NCI-H2029 (cell line): ENCODE measurements at regions not wholly inside any gene's neighbourhood (a gene's known extent, or its start where the extent isn't known, plus 50 kb on each side); places are given as distances from the start of the nearest gene placed in this dataset.
"Not testable (repeated sequence)": the region's sequence is repeated elsewhere in the genome, so short reads cannot be mapped to it uniquely, and the experiment has no call there.

Experiments used
- DNase-seq: peaks from one replicate; lab custom pipeline; 2025; lab: John Stamatoyannopoulos, UW

DNA sequence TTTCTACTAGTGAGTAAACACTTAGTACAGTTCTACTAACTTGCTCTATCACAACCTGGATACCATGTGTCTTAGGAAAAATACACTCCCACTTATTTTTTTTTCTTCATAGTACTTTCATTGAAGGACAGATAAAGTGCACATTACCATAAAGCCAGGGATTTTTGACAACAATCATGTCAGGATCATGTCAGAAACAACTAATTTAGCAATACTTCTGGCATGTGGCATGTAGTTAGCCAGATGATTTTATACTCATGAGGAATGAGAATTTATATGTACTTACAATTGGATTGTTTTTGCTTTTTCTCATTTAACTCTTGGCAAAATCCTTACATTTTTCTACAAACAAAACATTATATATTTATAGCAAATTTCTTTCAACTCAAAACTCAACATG, 630.7 kb upstream of the GRM3 start:
- no peak for DNase-seq

DNA sequence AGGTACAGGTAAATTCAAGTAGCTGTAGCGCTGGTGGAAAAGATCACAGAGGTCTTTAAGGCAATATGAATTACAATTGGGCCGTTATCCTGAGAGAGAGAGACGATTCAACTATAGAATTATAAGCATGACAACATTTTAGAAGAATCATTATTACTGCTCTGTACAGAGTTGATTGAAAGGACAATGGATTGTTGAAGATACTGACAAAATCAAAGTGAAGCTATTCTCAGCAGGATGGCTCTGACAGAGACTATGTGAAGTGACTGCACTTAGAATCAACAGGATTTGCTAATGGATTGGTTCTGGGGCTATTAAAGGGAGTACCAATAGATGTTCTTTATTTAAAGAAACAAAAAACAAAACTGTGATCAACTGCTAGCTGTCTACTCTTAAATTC, 634.8 kb upstream of the GRM3 start:
- DNase-seq = no peak

DNA sequence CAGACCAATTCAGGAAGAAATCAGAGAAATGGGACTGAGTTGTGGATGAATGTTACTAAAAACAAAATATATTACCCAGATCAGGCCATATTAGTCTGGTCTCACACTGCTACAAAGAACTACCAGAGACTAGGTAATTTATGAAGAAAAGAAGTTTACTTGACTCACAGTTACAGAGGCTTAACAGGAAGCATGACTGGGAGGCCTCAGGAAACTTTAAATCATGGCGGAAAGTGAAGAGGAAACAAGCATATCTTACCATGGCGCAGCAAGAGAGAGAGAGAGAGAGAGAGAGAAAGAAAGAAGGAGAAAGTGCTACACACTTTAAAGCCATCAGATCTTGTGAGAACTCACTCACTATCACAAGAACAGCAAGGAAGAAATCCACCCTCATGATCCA, 636.8 kb upstream of the GRM3 start:
- no peak for DNase-seq

DNA sequence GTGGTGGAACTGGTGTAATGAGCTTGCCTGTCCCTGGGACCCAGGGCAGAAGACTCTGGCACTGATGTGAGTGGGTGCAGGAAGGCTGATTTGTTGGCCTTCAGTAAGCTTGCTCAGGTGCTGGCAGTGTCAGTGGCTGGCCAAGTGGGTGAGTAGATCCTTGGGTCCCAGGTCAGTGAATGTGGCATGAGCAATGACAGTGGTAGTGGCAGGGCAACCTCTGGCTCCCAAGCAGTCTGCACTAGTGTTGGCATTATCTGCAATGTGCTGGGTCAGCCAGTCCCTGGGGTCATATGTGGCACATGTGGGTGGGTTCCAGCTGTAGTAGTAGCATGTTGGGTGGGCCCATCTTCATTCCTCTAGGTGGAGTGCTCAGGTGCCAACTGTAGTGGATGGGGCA, 640.9 kb upstream of the GRM3 start:
- no peak for DNase-seq

DNA sequence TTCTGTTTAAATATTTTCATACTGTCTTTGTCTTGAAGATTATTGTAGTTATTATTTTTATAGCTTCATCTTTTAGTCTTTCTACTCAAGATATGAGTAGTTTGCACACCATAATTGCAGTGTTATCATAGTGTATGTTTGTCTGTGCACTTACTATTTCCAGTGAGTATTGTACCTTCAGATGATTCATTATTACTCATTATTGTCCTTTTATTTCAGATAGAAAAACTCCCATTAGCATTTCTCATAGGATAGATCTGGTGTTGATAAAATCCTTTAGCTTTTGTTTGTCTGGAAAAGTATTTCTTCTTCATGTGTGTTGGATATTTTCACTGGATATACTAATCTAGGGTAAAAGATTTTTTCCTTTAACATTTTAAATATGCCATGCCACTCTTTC, 646.2 kb upstream of the GRM3 start:
- no peak for DNase-seq

DNA sequence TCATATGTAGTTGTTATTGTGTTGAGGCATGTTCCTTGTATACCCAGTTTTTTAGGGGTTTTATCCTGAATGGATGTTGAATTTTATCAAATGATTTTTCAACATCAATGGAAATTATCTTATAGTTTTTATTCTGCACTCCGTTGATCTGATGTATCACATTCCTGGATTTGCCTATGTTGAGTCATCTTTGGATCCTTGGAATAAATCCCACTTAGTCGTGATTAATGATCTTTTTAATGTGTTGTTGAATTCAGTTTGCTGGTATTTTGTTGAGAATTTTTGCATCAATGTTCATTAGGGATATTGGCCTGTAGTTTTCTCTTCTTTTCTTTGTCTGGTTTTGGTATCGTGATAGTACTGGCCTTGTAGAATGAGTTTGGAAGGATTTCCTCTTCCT, 648.6 kb upstream of the GRM3 start:
- DNase-seq = no peak

DNA sequence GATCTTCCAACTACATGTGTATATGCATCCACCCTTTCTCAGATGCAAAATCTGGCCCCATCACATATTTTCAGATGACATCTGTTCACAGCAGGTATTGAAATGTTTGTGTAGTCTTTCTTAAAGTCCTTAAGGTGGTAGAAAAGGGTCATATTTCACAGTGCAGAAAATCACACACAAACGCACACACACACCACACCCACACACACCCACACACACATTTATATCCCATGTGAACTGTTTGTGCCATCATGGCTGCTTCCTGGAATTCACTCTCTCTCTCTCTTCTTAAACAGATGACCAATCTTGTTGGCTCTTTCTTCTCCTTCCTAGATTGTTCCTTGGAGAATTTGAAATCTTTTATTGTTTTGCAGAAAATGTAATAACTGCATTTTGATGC, 663.0 kb upstream of the GRM3 start:
- DNase-seq = no peak

DNA sequence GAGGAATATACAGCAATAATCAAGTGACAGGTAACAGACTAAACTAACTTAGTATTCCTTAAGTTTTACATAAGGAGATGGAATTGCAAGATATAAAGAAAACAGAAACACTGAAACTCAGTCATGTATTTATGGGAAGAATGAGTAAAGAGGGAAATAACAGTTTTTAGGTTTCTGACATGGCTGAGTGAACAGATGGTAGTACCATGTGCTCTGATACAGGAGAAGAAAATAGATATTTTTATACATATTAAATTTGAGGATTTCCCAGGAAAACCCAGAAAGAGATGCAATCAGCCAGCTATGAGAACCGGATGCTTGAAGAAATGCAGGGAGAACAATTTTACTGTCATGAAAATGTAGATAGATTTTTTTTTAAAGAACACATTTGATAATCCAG, 669.5 kb upstream of the GRM3 start:
- DNase-seq = no peak

DNA sequence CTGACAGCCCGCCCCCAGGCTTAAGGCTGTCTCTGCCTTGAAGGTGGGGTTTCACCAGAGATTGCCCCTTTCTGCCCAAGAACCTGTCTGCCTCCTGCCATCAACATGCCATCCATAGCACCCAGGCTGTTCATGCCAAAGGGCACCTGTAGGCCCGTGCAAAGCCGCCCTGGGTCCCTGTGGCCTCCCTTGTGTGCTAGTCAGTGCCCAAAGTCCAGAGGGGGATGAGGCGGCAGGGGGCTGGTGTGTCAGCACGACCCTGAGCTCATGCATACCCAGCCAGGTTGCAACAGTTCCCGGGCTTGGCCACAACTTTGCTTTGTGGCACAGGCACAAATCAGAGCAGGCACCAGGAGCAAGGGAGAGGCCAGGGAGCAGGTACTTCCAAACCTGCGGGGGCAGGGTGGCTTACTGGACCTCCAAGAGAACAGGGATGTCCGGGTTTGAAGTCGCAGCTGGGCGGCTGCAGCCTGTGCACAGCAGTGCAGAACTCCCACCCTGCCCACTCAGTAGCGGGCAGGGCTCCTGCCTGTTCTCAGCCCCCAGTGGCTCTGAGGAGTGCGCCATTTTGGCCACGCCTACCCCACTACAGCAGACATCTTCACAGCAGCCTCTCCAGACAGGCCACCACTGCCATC, 671.1 kb upstream of the GRM3 start:
- no peak for DNase-seq

DNA sequence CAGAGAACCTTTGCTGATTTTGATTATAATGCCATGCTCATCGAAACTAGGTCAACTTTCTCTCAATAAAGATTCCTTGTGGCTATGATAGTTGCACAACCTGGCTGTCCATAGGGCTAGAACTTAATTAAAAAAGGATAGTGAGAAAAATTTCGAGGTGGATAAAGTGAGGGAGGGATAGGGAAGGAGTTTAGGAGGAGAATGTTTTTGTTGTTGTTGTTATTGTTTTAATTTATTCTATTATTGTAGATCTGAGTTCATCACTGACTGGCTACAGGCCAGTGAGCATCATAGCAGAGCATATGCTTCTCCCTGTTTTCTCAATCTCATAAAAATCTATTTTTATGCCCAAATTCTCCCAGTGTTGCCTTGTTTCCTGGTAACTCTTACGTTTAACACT, 688.7 kb upstream of the GRM3 start:
- DNase-seq = no peak

DNA sequence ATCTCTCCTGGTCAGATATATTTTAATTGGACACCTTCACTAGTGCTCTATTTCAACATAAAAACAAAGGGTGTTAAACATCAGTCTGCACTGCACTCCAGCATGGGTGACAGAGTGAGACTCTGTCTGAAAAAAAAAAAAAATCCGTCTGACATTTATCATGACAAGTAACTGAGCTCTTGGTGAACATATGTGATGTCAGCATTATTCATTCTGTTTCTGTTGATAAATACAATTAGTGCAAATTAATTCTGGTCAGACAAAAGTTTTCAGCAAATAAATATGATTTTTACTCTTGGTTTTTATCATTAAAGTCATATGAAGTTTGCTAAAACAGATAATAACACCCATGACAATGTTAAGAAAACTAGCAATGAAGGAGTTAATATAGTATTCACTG, 692.8 kb upstream of the GRM3 start:
- no peak for DNase-seq

DNA sequence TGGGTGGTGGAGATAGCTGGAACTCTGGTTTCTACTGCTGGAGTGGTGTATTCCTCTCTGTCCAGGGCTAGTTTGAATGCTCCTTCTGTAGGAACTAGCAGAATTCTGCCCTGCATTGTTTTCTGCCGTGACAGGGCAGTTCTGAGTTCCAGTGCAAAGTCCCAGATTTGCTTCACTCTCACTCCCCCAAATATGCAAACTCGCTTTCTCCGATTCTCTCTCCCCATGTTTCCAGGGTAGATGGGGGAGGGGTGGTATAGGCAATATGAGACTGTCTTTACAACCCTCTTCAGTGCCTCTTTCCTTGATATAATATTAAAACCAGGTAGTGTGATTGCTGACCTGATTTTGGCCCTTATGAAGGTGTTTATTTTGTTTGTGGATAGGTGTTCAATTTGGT, 693.3 kb upstream of the GRM3 start:
- no peak for DNase-seq

DNA sequence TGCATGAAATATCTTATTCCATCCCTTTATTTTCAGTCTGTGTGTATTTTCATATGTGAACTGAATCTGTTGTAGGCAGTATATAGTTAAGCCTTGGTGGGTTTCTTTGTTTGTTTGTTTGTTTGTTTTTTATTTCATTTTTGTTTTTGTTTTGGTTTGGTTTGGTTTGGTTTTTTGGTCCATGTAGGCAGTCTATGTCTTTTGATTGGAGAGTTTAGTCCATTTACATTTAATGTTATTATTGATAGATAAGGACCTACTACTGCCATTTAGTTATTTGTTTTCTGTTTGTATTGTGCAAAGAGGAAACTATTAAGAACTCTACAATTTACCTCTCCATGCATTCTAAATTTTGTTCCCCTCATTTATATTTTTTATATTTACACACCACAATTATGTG, 695.9 kb upstream of the GRM3 start:
- DNase-seq = no peak

DNA sequence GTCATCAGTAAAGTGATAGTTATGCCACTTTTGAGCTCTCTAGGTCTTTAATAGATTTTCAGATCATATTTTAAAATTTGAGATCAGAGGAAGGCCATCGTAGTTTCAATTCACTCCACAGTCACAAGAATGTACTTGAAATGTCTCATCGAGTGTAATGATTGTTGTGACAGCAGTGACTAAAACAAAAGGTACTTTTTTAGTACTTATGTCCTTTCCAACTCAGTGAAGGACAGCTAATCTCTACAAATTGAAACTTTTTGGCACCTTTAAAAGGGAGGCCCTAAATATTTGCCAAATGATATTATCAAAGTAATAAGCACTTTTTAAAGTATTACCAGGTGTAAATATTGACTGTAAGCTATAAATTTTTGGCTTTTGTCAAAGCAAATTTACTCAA, 702.9 kb upstream of the GRM3 start:
- DNase-seq = no peak

DNA sequence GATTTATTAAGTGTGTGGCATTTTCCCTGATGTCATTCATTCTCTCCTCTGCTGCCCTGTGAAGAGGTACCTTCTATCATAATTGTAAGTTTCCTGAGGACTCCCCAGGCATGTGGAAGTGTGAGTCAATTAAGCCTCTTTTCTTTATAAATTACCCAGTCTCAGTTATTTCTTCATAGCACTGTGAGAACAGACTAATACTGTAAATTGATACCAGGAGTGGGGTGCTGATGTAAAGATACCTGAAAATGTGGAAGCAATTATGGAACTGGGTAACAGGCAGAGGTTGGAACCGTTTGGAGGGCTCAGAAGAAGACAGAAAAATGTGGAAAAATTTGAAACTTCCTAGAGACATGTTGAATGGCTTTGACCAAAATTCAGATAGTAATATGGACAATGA, 711.8 kb upstream of the GRM3 start:
- no peak for DNase-seq

DNA sequence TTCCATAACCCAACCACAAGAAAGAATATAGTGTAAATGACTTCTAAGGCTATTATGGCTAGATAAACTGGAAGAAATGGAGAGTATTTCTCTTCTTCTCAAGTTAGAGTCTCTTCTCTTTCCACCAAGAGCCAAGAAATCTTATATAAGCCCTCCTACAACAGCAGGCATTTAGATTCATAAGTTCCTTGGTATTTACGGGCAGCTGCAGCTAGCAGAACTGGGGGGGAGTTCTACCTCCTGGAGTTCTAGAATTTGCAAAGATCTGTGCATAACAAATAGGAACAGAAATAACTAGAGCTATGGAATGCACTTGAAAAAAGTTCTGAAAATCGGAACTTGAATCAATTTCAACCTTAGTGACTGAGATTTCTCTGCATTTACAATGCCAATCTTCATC, 715.2 kb upstream of the GRM3 start:
- DNase-seq = no peak

DNA sequence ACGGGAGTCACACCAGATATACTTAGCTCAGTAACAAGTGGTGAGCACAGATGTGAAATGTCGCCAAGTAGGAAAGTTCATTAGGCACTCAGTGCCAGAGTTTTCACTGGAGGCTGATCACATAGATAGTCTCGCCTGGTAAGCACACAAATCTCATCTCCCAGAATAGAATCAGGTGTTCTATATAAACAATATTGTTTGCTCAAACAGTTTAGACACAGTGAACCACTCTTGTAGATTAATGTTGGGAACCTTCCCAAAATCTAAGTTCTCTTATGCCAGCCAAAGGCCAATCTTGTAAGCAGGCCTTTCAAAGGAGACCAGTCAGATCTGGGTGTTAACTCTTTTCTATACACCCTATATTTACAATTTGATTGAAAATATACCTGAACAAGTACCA, 716.5 kb upstream of the GRM3 start:
- no peak for DNase-seq

DNA sequence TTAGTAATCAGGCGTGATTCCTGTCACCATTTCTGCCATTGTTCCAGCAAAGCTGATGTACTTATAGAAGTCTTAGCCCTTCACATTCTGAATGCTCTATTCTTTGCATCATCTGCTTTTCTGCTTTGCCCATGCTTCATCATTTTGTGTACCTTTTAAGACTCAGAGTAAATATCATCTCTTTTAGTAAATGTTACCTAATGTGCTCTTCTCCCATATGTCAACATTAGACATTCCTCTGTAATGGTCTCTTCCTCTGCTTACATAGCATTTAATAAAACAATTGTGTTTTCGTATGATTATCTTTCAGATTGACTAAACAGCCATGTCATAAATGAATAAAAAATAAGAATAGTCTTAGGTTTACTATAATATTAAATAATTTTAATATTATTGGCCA, 719.6 kb upstream of the GRM3 start:
- no peak for DNase-seq

DNA sequence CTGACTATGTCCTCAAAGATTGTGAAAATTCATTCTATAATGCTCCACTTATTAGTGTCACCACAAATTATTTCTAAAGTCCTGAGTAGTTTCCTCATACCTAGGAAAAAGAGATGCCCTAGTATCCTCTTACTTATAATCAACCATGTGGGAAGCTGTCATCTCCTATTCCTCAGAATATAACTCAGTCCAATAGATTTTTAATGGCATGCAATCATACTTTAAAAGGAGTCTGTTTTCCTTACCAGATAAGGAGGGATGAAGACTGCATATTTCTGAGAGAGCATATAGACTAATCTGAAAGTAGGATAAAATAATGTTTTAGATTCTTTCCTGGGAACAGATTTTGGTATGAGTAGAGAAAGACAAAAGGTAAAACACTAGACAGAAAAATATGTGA, 727.7 kb upstream of the GRM3 start:
- no peak for DNase-seq

DNA sequence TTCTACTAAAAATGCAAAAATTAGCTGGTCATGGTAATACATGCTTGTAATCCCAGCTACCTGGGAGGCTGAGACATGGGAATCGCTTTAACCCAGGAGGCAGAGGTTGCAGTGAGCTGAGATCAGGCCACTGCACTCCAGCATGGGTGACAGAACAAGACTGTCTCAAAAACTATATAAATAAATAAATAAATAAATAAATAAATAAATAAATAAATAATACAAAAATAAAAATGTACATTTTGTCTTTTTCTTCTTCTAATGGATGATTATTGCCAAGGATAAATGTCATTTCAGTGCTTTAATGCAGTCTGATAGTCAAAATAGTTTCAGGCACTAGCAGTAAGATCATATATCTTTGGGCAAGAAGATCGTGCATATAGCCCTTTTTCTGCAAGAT, 727.6 kb upstream of the SEMA3D start:
- no peak for DNase-seq

DNA sequence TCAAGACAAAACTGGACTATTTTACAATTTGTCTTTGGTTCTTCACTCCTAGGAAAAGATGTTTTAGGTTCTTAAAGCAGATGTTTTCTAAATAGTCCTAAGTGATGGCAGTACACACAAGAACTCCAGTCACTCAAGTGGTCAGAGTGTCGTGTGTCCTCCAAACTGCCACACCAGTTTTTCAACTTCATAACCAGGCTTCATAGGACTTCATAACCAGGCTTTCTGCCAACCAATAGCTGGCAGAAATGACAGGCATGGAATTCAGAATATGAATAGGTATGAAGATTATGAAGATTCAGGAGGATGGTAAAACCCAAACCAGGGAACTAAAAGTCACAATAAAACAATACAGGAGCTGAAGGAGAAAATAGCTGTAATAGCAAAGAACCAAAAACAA, 721.2 kb upstream of the SEMA3D start:
- no peak for DNase-seq

DNA sequence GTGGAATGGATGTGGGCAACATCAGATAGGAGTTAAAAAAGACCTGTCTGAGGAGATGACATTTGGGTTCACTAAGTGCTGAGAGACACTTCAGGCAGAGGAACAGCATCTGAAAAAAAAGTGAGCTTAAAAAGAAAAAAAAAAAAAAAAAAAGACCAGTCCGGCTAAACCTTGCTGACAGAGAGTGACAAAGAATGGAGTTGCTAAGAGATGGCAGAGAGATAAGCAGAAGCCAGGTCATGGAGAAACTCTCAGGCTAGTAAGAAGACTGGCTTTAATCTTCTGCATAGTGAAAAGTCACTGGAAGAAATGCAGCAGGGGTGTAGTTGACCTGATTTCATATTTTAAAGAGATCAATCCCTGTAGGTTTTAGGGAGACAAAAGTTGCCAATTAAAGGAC, 711.1 kb upstream of the SEMA3D start:
- no peak for DNase-seq

DNA sequence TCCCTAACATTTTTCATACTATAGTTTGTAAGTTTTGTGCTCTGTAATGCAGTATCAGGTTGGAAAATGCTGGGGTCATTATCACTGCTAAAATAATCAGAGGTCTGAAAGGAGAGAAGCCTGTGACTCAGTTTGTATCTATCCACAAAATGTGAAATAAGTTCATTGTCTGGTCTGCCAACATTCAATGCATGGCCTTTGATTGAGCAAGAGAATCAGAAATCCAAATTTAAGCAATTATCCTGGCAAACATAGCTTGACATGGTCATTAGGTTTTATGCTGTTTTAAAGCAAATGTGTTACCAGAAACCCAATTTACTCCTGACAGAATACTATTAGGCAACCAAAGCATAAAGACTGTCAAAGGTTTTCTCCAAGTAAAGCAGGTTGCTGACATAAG, 709.7 kb upstream of the SEMA3D start:
- DNase-seq = no peak

DNA sequence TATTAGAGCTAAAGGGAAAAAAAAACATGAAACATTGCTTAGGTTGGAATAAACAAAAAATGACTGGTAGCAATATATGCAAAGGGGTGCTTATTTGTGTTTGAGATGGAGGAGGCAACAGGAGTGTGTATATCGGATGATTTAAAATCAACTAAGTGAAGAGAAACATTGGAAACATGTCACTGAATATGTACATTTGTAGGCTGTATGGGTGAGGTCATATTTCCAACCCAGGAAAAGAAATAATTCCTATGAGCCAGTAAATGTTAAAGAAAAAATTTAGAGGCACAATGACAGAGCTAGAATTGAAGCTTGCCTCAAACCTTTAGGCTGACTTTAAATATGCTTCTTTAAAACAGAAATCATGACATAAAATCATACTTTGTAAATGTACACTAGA, 709.0 kb upstream of the SEMA3D start:
- DNase-seq = no peak

DNA sequence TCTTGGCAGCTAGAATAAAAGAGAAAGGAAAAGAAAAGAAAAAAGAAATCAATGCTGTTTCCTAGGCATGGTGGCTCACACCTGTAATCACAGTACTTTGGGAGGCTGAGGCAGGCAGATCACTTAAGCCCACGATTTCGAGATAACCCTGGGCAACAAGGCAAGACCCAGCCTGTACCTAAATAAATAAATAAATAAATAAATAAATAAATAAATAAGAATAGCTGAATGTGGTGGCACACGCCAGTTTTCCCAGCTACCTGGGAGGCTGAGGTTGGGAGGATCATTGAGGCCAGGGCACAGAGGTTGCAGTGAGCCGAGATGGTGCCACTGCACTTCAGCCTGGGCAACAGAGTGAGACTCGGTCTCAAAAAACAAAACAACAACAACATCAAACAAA, 705.0 kb upstream of the SEMA3D start:
- not testable (repeated sequence) for DNase-seq
